A549 (cell line): ENCODE measurements at regions not wholly inside any gene's neighbourhood (a gene's known extent, or its start where the extent isn't known, plus 50 kb on each side); places are given as distances from the start of the nearest gene placed in this dataset.
A peak's percentile ranks its signal among the peaks of the same experiment; 100 is the strongest.

Experiments used
- ATAC-seq, 2 experiments: fragments of 200-7000 bp in 1 of 2; fragments of >200 bp in 1 of 2; cut with Nextera tagmentation in 1 of 2; cut with Tn5 transposase in 1 of 2; 3 replicates each; pipeline versions ENCODE4 v1.8.0 to v1.9.1; 2018 to 2020; ENCODE audit warnings: mild to moderate bottlenecking in 1 of 2, moderate library complexity in 1 of 2
- CTCF ChIA-PET: fragments of 300-600 bp; sonication (Branson Sonifier 250); formaldehyde crosslinking; extraction: SDS; loops from one replicate; lab custom pipeline; 2021; ENCODE audit warnings: antibody characterized with exemption, inconsistent platforms; lab: Yijun Ruan, JAX
- POLR2A ChIA-PET: fragments of 350-600 bp; formaldehyde crosslinking; extraction: SDS; loops from one replicate; lab custom pipeline; 2021; ENCODE audit warnings: antibody characterized with exemption, inconsistent platforms; lab: Yijun Ruan, JAX
- DNase-seq, 2 experiments: peaks; one replicate each; pipeline versions ENCODE4 v3.0.0 to v3.0.0-alpha.2; 2011 to 2016; ENCODE audit warnings: low read depth in 1 of 2, low spot score in 1 of 2
- FAIRE-seq: peaks from 2 replicates; lab custom pipeline; 2011; peaks lifted over from hg19 to GRCh38; lab: Jason Lieb, UNC
- H3K27ac ChIP-seq, 2 experiments: fragments of >200 bp; sonication (Bioruptor Twin); formaldehyde crosslinking; 3 replicates each; pipeline ENCODE4 v1.5.1; 2016 to 2017
- H3K4me1 ChIP-seq: fragments of >200 bp; sonication (Bioruptor Twin); formaldehyde crosslinking; 3 replicates; pipeline ENCODE4 v1.6.1; 2016
- H3K4me2 ChIP-seq: fragments of >200 bp; sonication (Bioruptor Twin); formaldehyde crosslinking; 3 replicates; pipeline ENCODE4 v1.6.1; 2016
- H3K4me3 ChIP-seq: fragments of >200 bp; sonication (Bioruptor Twin); formaldehyde crosslinking; 3 replicates; pipeline ENCODE4 v1.5.1; 2016
- H3K9me3 ChIP-seq: fragments of >200 bp; sonication (Bioruptor Twin); formaldehyde crosslinking; 3 replicates; pipeline ENCODE4 v1.6.1; 2016
- BCL3 ChIP-seq: fragments of >200 bp; sonication (Bioruptor Twin); formaldehyde crosslinking; IDR thresholded peaks from 3 replicates; pipeline ENCODE4 v1.6.1; 2016
- CEBPB ChIP-seq, 2 experiments: fragments of >200 bp in 1 of 2; sonication (Bioruptor Twin) in 1 of 2; formaldehyde crosslinking in 1 of 2; IDR thresholded peaks; 2 replicates each; pipeline ENCODE4 v1.6.1; 2012 to 2016
- CHD4 ChIP-seq: fragments of 200-600 bp; sonication (generic); IDR thresholded peaks from 2 replicates; pipeline ENCODE4 v1.6.1; 2016; ENCODE audit warnings: antibody characterized with exemption, mild to moderate bottlenecking, borderline replicate concordance
- CTCF ChIP-seq: fragments of >200 bp; sonication (Bioruptor Twin); formaldehyde crosslinking; IDR thresholded peaks from 3 replicates; pipeline ENCODE4 v1.5.1; 2016
- EP300 ChIP-seq, 2 experiments: fragments of >200 bp; sonication (Bioruptor Twin); formaldehyde crosslinking; IDR thresholded peaks; 2 replicates in 1 of 2; 3 replicates in 1 of 2; pipeline ENCODE4 v1.6.1; 2016 to 2017
- ESRRA ChIP-seq: fragments of 150-350 bp; IDR thresholded peaks from 2 replicates; pipeline ENCODE4 v1.6.1; 2014; ENCODE audit warnings: mild to moderate bottlenecking, low read length, borderline replicate concordance
- FOSL2 ChIP-seq, 2 experiments: fragments of 450-650 bp in 1 of 2; fragments of >200 bp in 1 of 2; sonication (Bioruptor Twin) in 1 of 2; formaldehyde crosslinking; IDR thresholded peaks; 2 replicates each; pipeline versions ENCODE4 v1.5.0 to v1.6.1; 2016 to 2020; ENCODE audit warnings: mild to moderate bottlenecking in 1 of 2, moderate library complexity in 1 of 2
- FOXS1 ChIP-seq: fragments of 250-450 bp; sonication (Bioruptor Pico); IDR thresholded peaks from 2 replicates; pipeline ENCODE4 v1.5.0; 2020; ENCODE audit warnings: mild to moderate bottlenecking, moderate library complexity
- GATA3 ChIP-seq: IDR thresholded peaks from 2 replicates; pipeline ENCODE4 v1.6.1; 2012; ENCODE audit warnings: borderline replicate concordance
- HDAC2 ChIP-seq: fragments of 200-600 bp; sonication (generic); IDR thresholded peaks from 2 replicates; pipeline ENCODE4 v1.6.1; 2016
- HES2 ChIP-seq: fragments of >200 bp; sonication (Bioruptor Twin); formaldehyde crosslinking; IDR thresholded peaks from 2 replicates; pipeline ENCODE4 v1.6.1; 2016
- HOXA7 ChIP-seq: fragments of 250-450 bp; sonication (Bioruptor Pico); IDR thresholded peaks from 2 replicates; pipeline ENCODE4 v1.5.0; 2020; ENCODE audit warnings: mild to moderate bottlenecking, moderate library complexity
- HOXB5 ChIP-seq: fragments of 250-450 bp; sonication (Bioruptor Pico); IDR thresholded peaks from 2 replicates; pipeline ENCODE4 v1.5.0; 2020; ENCODE audit warnings: mild to moderate bottlenecking, moderate library complexity
- JUN ChIP-seq, 2 experiments: fragments of >200 bp; sonication (Bioruptor Twin); formaldehyde crosslinking; IDR thresholded peaks; 2 replicates in 1 of 2; 3 replicates in 1 of 2; pipeline ENCODE4 v1.6.1; 2016 to 2017
- JUNB ChIP-seq: fragments of >200 bp; sonication (Bioruptor Twin); formaldehyde crosslinking; IDR thresholded peaks from 2 replicates; pipeline ENCODE4 v1.6.1; 2016
- KDM1A ChIP-seq: fragments of 200-600 bp; sonication (generic); IDR thresholded peaks from 2 replicates; pipeline ENCODE4 v1.6.1; 2016; ENCODE audit warnings: low read depth, mild to moderate bottlenecking
- MAFK ChIP-seq: fragments of 450-650 bp; IDR thresholded peaks from 2 replicates; pipeline ENCODE4 v1.6.1; 2014; ENCODE audit not compliant: partially characterized antibody
- MAZ ChIP-seq: fragments of 150-350 bp; IDR thresholded peaks from 2 replicates; pipeline ENCODE4 v1.6.1; 2014; ENCODE audit warnings: antibody characterized with exemption, low read depth, low read length, borderline replicate concordance
- PBX3 ChIP-seq: IDR thresholded peaks from 2 replicates; pipeline ENCODE4 v1.6.1; 2012
- RAD21 ChIP-seq, 2 experiments: fragments of >200 bp in 1 of 2; sonication (Bioruptor Twin) in 1 of 2; formaldehyde crosslinking in 1 of 2; IDR thresholded peaks in 1 of 2; conservative IDR thresholded peaks in 1 of 2; 2 replicates in 1 of 2; 3 replicates in 1 of 2; pipeline ENCODE4 v1.6.1; 2012 to 2018; ENCODE audit warnings: inconsistent platforms in 1 of 2
- RNF2 ChIP-seq: fragments of 200-600 bp; sonication (generic); IDR thresholded peaks from 2 replicates; pipeline ENCODE4 v1.6.1; 2016; ENCODE audit warnings: low read depth, mild to moderate bottlenecking, antibody characterized with exemption, moderate library complexity, borderline replicate concordance
- SMC3 ChIP-seq: fragments of >200 bp; sonication (Bioruptor Twin); formaldehyde crosslinking; IDR thresholded peaks from 3 replicates; pipeline ENCODE4 v1.6.1; 2018; ENCODE audit warnings: inconsistent platforms
- SREBF2 ChIP-seq: fragments of 450-650 bp; IDR thresholded peaks from 2 replicates; pipeline ENCODE4 v1.6.1; 2014; ENCODE audit warnings: mild to moderate bottlenecking, moderate library complexity
- TFCP2L1 ChIP-seq: fragments of 250-450 bp; sonication (Bioruptor Pico); IDR thresholded peaks from 2 replicates; pipeline ENCODE4 v1.5.0; 2021; ENCODE audit warnings: mild to moderate bottlenecking
- ZC3H11A ChIP-seq: fragments of 450-650 bp; IDR thresholded peaks from 2 replicates; pipeline ENCODE4 v1.6.1; 2014; ENCODE audit warnings: antibody characterized with exemption, mild to moderate bottlenecking
- WGBS: methylation state at CpG from one replicate; pipeline ENCODE4 v1.1.6; 2017; ENCODE audit errors: missing lambda C conversion rate; 5-methylcytosine and 5-hydroxymethylcytosine counted together
- TF ChIP-seq, protein P1 (sequence below): IDR thresholded peaks from 2 replicates; pipeline ENCODE4 v1.6.1; 2012; ENCODE audit warnings: low read depth, borderline replicate concordance
- TF ChIP-seq, protein P2 (sequence below): fragments of 450-650 bp; IDR thresholded peaks from 2 replicates; pipeline ENCODE4 v1.6.1; 2014; ENCODE audit warnings: antibody characterized with exemption
- TF ChIP-seq, protein P3 (sequence below): fragments of 250-450 bp; sonication (Bioruptor Pico); IDR thresholded peaks from 2 replicates; pipeline ENCODE4 v1.5.0; 2020; ENCODE audit warnings: low read depth, mild to moderate bottlenecking, moderate library complexity

GRCh38 chr14:71454010-71454409, 478.2 kb upstream of the RGS6 start:
- TF ChIP-seq, protein P1, sequence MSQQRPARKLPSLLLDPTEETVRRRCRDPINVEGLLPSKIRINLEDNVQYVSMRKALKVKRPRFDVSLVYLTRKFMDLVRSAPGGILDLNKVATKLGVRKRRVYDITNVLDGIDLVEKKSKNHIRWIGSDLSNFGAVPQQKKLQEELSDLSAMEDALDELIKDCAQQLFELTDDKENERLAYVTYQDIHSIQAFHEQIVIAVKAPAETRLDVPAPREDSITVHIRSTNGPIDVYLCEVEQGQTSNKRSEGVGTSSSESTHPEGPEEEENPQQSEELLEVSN = no peak
- TF ChIP-seq ESRRA (no peak), HOXA7 (CRISPR knock-in tag) (no peak), GATA3 (no peak), SMC3 (no peak), TFCP2L1 (CRISPR knock-in tag) (no peak), ZC3H11A (no peak), SREBF2 (no peak), CHD4 (no peak), RNF2 (no peak), HDAC2 (no peak), RAD21 (conservative IDR thresholded peaks at IDR 0.05 in 1 of 2, IDR thresholded peaks at IDR 0.05 in 1 of 2) (no peak), JUN (IDR thresholded peaks at IDR 0.05) (no peak)
- TF ChIP-seq, protein P2, sequence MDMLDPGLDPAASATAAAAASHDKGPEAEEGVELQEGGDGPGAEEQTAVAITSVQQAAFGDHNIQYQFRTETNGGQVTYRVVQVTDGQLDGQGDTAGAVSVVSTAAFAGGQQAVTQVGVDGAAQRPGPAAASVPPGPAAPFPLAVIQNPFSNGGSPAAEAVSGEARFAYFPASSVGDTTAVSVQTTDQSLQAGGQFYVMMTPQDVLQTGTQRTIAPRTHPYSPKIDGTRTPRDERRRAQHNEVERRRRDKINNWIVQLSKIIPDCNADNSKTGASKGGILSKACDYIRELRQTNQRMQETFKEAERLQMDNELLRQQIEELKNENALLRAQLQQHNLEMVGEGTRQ = no peak
- POLR2A ChIA-PET = no interaction called here
- Histone ChIP-seq H3K4me2 (no peak overlapping the region), H3K9me3 (no peaks in the 10 kb centered on the region), H3K27ac (no peak overlapping the region), H3K4me1 (peaks cover 19% of the 10 kb centered on the region), H3K4me3 (no peak overlapping the region)
- CTCF ChIA-PET = interaction anchor here (1.4 kb wide), 2 partner anchors 44 to 99 kb away, joined by 3 to 4 read pairs; no protein-coding TSS in a partner anchor
- WGBS = 82% methylated on average over 2 of the region's 2 CpGs
- ATAC-seq (no peak), DNase-seq (no peak), FAIRE-seq (no peak)

- Histone ChIP-seq H3K9me3 (no peaks in the 10 kb centered on the region), H3K4me1 (peaks cover 16% of the 10 kb centered on the region), H3K4me3 (no peak overlapping the region), H3K27ac (no peak overlapping the region), H3K4me2 (peak overlapping the region; percentile 25; the same call in 1 of the 3 replicates)
- 54% methylated on average over 6 of the region's 6 CpGs for WGBS
- DNase-seq = no peak
- ChIA-PET CTCF (interaction anchor here (1.4 kb wide), 2 partner anchors 45 to 100 kb away, joined by 3 to 4 read pairs; no protein-coding TSS in a partner anchor), POLR2A (no interaction called here)
- no peak for TF ChIP-seq FOSL2 (IDR thresholded peaks at IDR 0.05)
- TF ChIP-seq FOSL2 (CRISPR knock-in tag; IDR thresholded peaks at IDR 0.05) = no peak
- peak; percentile 63 for TF ChIP-seq MAFK
- FAIRE-seq = no peak
- ATAC-seq = no peak
These were observed 477.5 kb upstream of the RGS6 start for GRCh38 chr14:71454513-71455332.

GRCh38 chr14:71460091-71460490, 472.1 kb upstream of the RGS6 start:
- ChIA-PET CTCF (interaction anchor here (1.2 kb wide), 1 partner anchor 76 kb away, joined by 3 read pairs; no protein-coding TSS in a partner anchor), POLR2A (no interaction called here)
- Histone ChIP-seq H3K4me2 (no peak overlapping the region), H3K27ac (no peak overlapping the region), H3K4me3 (no peak overlapping the region), H3K4me1 (peaks cover 2% of the 10 kb centered on the region; the same call in 1 of the 3 replicates), H3K9me3 (peaks cover 4% of the 10 kb centered on the region; the same call in 1 of the 3 replicates)
- DNase-seq = no peak
- 68% methylated on average over 6 of the region's 6 CpGs for WGBS
- no peak for ATAC-seq
- no peak for FAIRE-seq
- no peak for TF ChIP-seq CTCF
- no peak for TF ChIP-seq KDM1A
- no peak for TF ChIP-seq HES2
- TF ChIP-seq PBX3 = no peak
- TF ChIP-seq MAZ = no peak
- no peak for TF ChIP-seq FOXS1 (CRISPR knock-in tag)
- TF ChIP-seq CHD4 = no peak
- no peak for TF ChIP-seq HOXB5 (CRISPR knock-in tag)
- no peak for TF ChIP-seq CEBPB (IDR thresholded peaks at IDR 0.05)
- no peak for TF ChIP-seq BCL3
- TF ChIP-seq, protein P3, sequence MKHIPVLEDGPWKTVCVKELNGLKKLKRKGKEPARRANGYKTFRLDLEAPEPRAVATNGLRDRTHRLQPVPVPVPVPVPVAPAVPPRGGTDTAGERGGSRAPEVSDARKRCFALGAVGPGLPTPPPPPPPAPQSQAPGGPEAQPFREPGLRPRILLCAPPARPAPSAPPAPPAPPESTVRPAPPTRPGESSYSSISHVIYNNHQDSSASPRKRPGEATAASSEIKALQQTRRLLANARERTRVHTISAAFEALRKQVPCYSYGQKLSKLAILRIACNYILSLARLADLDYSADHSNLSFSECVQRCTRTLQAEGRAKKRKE (CRISPR knock-in tag) = no peak
- TF ChIP-seq EP300 (IDR thresholded peaks at IDR 0.05) = no peak
- TF ChIP-seq JUNB = no peak
